Activated CD8-positive, alpha-beta memory T cell treated with anti-CD3 and anti-CD28 coated beads, Interleukin-2, amount 50 U/mL, for 4 hours (primary cell): ENCODE measurements at regions not wholly inside any gene's neighbourhood (a gene's known extent, or its start where the extent isn't known, plus 50 kb on each side); places are given as distances from the start of the nearest gene placed in this dataset.
"Not testable (repeated sequence)": the region's sequence is repeated elsewhere in the genome, so short reads cannot be mapped to it uniquely, and the experiment has no call there.

ENCODE experiments used
- DNase-seq: peaks from one replicate; pipeline ENCODE4 v3.0.0-alpha.2; 2020

DNA sequence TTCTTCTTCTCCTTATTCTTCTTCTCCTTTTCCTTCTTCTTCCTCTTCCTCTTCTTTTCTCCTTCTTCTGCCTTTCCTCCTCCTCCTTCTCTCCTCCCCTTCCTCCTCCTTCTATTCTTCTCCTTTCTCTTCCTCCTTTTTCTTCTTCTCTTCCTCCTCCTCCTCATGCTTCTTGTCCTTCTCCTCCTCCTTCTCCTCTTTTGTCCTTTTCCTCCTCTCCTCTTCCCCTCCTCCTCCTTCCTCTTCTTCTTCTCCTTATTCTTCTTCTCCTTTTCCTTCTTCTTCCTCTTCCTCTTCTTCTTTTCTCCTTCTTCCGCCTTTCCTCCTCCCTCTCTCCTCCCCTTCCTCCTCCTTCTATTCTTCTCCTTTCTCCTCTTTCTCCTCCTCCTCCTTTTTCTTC is 1258.2 kb downstream of the TYW1 start:
- not testable (repeated sequence) for DNase-seq

GRCh38 chr7:68256295-68256694 is 1259.7 kb downstream of the TYW1 start:
- no peak for DNase-seq

DNA sequence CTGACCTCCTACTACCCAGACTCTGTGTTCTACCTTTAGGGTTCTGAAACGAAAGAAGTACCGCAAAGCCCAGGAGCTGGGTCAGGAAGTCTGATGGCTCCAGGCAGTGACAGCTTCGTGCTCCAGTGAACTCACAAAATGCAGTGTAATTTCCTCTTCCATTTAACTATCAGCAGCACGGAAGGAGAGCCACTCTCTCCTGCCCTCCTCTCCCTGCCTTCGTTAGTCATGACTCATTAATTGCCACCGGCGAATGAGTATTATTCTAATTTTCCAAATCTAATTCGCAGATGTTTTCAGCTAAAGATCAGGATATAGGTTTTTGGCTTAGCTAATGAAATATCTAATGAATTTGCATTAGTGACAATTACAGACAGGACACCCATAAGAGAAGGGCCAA is 1262.0 kb downstream of the TYW1 start:
- DNase-seq, result no peak

GRCh38 chr7:68265258-68265657 is 1268.6 kb downstream of the TYW1 start:
- DNase-seq, result no peak

GRCh38 chr7:68266004-68266579 is 1269.5 kb downstream of the TYW1 start:
- DNase-seq, result no peak

GRCh38 chr7:68267486-68267885 is 1270.9 kb downstream of the TYW1 start:
- DNase-seq, result no peak

- no peak for DNase-seq
These were observed 1272.8 kb downstream of the TYW1 start for GRCh38 chr7:68269405-68269804.

GRCh38 chr7:68272507-68272906 is 1275.9 kb downstream of the TYW1 start:
- no peak for DNase-seq

DNA sequence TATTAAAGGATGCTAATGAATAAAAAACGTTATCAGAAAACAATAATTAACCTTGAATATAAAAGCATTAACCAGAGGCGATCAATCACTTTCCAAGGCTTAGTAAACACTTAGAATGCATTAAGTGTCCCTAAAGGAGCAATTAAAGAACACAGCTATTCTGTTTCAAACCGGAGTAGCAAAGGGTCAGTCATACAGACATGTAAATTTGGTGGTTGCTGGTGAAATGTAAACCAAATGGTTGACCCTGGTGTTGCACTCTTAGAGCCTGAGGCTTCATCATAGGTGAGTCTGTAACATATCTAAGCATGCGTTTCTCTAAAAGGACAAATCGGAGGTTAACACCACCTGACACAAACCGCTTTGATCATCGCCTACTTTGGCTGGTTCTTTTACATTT is 1280.1 kb downstream of the TYW1 start:
- no peak for DNase-seq

DNA sequence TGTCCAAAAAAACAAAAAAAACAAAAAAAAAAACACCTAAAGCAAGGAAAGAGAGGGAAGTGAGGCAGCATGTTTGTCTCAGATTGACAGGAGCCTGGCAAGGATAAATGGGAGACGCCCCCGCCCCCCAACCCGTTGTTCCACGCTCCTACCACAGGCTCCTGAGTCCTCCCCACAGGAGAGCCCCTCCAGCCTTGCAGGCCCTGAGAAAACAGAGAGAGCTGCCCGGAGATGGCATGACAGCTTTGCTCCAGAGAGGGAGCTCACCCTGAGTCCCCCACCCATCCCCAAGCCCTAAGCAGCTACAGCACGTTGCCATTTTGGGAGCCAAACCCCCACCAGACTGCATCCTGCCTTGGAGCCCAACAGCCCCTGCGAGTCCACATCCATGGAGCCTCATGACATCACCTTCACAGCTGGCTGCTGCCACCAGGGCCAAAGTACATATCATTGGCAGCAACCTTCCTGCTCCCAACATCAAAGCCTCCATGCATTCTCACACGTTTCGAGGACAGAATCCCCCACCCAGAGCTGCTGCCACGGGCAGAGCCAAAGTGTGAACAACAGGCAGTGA is 1283.3 kb downstream of the TYW1 start:
- no peak for DNase-seq

GRCh38 chr7:68280931-68281330 is 1284.3 kb downstream of the TYW1 start:
- no peak for DNase-seq

DNA sequence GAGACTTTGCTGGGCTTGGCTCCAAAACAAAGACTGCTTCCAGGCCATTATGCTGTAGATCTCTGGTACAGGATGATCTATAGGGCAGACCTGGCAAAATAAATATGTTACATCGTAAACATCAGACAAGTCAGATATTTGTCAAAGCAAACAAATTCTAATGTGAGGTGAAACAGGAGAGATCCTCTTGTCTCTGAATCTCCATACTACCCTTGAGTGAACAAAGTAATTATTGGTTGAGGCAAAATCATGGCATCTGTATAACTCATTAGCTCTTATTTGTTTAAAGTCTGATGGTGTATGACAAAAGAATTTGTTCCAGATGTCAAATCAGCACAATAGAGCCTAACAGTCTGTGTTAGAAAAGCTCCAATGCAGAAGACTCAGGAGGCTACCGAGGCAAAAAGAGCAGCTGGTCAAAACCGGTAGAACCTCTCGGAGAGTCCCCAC is 1291.5 kb downstream of the TYW1 start:
- no peak for DNase-seq

GRCh38 chr7:68291710-68292109 is 1295.1 kb downstream of the TYW1 start:
- no peak for DNase-seq

DNA sequence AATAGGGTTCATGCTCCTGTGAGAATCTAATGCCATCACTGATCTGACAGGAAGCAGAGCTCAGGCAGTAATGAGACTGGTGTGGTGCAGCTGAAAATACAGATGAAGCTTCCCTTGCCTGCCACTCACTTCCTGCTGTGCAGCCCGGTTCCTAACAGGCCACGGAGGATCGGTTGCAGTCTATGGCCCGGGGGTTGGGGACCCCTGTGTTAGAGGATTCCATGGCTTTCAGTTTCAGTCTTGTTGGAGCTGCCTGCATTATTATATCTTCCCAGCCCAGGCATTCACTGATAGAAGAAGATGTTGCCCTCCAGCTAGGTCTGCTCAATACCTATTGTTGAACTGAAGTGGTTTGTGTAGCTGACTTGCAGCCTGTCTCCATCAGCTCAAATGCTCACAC is 1298.8 kb downstream of the TYW1 start:
- no peak for DNase-seq

DNA sequence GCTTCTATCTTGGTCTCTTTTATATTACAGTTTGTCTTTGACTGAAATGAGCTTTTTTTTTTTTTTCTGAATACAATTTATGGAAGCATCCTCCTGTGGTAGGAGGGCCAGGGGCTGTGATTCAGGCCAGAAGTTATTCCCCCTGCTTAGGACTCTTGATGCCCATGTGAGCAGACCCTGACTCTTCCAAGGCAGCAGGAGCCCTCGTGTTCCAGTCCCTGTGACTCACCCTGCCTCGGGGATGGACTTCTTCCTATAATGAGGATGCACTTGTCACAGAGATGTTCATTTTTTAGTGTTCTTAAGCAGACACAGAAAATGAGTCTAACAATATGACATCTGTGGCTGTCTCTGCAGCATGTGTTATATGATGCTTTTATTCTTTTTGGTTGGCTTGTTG is 1293.7 kb upstream of the AUTS2 start:
- no peak for DNase-seq

DNA sequence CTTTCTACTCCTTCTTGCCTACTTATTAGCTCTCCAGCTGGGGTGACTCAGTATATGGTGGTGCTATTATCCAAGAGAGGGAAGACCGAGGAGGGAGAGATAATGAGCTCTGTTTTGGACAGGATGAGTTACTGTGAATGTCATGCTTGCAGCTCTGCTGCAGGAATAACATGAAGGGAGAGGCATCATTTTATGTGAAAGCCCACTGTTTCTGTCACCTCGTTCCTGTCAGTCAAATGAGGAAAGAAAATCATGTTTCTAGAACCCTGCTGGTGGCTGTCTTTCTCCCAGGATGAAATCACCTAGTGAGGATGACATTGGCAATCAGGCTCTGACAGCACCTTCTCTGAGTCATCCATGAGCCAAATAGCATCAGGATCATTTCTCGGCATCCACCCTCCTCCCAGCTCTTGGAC is 1291.6 kb upstream of the AUTS2 start:
- DNase-seq, result no peak

DNA sequence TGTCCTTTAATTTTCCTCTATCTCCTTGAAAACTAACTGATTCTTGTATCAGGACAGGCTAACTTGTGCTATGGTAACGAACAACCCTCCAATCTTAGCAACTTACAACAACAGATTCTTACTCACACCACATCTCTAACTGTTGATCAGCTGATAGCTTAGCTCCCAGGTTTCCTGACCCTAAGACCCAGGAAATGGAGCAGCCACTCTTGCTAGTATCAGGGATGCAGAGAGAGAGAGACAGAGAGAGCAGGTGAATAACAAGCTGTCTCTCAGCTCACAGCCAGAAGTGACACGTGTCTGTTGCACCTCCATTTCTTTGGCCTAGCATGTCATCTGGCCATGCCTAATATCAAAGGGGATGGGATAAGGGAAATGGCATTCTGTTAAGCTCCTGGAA is 1289.0 kb upstream of the AUTS2 start:
- no peak for DNase-seq

DNA sequence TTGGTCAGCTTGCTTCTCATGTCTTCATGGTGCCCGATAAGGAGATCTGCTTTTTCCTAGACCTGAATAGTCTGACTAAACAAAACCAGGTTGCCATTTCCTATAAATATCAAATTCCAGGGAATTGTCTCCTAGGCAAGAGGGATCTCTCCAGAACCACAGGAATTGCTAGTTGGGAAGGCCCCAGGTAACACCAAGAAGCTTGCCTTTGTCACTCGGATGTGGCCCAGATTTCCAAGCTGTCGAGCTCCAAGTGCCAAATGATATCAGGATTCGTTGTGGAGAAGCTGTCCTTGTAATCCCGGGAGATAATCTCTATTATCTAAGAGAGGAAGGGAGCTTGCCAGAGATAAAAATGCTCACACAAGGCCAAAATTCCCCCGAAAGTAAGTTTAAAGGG is 1288.5 kb upstream of the AUTS2 start:
- no peak for DNase-seq

- no peak for DNase-seq
These were observed 1286.3 kb upstream of the AUTS2 start for GRCh38 chr7:68311958-68312357.

DNA sequence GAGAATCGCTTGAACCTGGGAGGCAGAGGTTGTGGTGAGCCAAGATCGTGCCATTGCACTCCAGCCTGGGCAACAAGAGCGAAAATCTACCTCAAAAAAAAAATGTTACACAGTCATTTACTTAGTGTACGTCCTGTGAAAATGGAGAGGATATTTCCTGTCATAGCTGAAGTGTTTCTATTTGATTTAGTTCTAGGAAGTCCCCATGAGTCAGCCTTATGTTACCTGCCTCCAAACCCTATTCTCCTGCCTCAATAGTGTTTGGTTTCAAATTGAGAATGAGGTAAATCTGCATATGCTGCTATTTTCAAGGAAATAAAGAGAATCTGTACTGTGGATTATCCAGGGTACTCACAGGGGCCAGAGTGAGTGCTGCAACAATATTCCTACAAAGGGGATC is 1284.5 kb upstream of the AUTS2 start:
- DNase-seq, result no peak

DNA sequence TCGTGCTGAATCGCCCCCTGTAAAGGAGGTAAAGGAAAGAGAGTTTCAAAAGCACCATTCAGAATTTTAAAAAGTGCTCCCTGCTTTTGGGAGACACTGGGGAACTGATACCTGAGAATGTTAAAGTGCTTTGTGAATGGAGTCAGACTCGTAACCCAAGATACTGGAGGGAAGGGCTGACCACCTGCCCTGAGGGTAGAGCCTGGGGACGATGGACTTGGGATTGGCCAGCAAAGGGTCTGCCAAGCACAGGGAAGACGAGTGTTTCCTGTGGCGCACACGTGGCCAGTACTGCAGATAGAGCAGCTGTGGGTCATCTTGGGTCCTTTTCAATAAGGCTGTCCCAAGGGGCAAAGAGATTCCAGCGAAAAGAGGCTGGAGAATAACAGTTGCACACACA is 1284.1 kb upstream of the AUTS2 start:
- no peak for DNase-seq

DNA sequence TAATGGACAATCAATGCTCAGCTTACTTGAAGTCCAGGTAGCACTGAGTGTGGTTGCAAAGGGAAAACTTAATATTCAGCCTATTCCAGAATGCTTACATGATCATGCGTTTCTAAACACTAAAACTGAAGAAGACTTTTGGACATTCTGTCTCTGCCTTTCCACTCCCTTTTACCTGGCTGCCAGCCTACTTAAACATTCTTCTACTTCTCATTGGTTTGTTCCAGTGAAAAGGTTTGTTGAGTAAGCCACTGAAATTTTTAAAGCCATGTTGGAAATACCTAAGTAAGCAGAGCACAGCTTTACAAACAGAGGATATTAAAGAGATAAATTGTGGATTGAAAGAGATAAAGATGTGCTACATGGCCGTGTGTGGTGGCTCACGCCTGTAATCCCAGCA is 1280.8 kb upstream of the AUTS2 start:
- no peak for DNase-seq

- DNase-seq, result no peak
These were observed 1279.2 kb upstream of the AUTS2 start for GRCh38 chr7:68319061-68319460.

- no peak for DNase-seq
These were observed 1277.1 kb upstream of the AUTS2 start for GRCh38 chr7:68321076-68321639.
